H1 (cell line): ENCODE measurements at regions not wholly inside any gene's neighbourhood (a gene's known extent, or its start where the extent isn't known, plus 50 kb on each side); places are given as distances from the start of the nearest gene placed in this dataset.
"Not testable (repeated sequence)": the region's sequence is repeated elsewhere in the genome, so short reads cannot be mapped to it uniquely, and the experiment has no call there.

Experiments
- CTCF ChIA-PET: fragments of 300-600 bp; sonication (Branson Sonifier 250); formaldehyde crosslinking; loops from one replicate; lab custom pipeline; 2021; ENCODE audit not compliant: partially characterized antibody; lab: Charles Lee
- POLR2A ChIA-PET: fragments of 300-600 bp; sonication (Branson Sonifier 250); formaldehyde crosslinking; loops from one replicate; lab custom pipeline; 2021; ENCODE audit warnings: inconsistent platforms; ENCODE audit not compliant: partially characterized antibody; lab: Charles Lee
- DNase-seq, 2 experiments: peaks; one replicate each; pipeline versions ENCODE4 v3.0.0 to v3.0.0-alpha.2; 2010 to 2022; ENCODE audit warnings: low spot score in 2 of 2, low read depth in 1 of 2, mixed read lengths in 1 of 2
- FAIRE-seq: peaks from 2 replicates; lab custom pipeline; 2011; peaks lifted over from hg19 to GRCh38; lab: Jason Lieb, UNC
- H2AFZ ChIP-seq: 2 replicates; pipeline ENCODE4 v1.8.1; 2012; ENCODE audit warnings: low read length, inconsistent platforms
- H2AK5ac ChIP-seq: 2 replicates; pipeline ENCODE4 v1.6.1; 2013; ENCODE audit warnings: low read depth, low read length
- H2BK120ac ChIP-seq: replicated peaks from 2 replicates; pipeline ENCODE3; 2013; ENCODE audit warnings: low read depth, low read length, inconsistent platforms
- H2BK12ac ChIP-seq: 2 replicates; pipeline ENCODE4 v1.6.1; 2013; ENCODE audit warnings: low read depth, low read length
- H2BK15ac ChIP-seq: 2 replicates; pipeline ENCODE4 v1.6.1; 2013; ENCODE audit warnings: low read length
- H2BK20ac ChIP-seq: 2 replicates; pipeline ENCODE4 v1.6.1; 2013; ENCODE audit warnings: low read length
- H2BK5ac ChIP-seq: 2 replicates; pipeline ENCODE4 v1.6.1; 2013; ENCODE audit warnings: low read depth, low read length
- H3K14ac ChIP-seq: 2 replicates; pipeline ENCODE4 v1.6.1; 2013; ENCODE audit warnings: inconsistent platforms; ENCODE audit not compliant: insufficient read length
- H3K18ac ChIP-seq: 2 replicates; pipeline ENCODE4 v1.6.1; 2013; ENCODE audit warnings: low read length; ENCODE audit errors: extremely low read depth
- H3K23ac ChIP-seq: 2 replicates; pipeline ENCODE4 v1.6.1; 2013; ENCODE audit warnings: inconsistent platforms; ENCODE audit not compliant: insufficient read length
- H3K23me2 ChIP-seq: 2 replicates; pipeline ENCODE4 v1.6.1; 2013; ENCODE audit warnings: low read depth, low read length
- H3K27ac ChIP-seq: 2 replicates; pipeline ENCODE4 v1.6.1; 2011; ENCODE audit warnings: low read depth, low read length, inconsistent platforms
- H3K27me3 ChIP-seq, 4 experiments: replicated peaks in 1 of 4; 1 replicate in 1 of 4; 2 replicates in 3 of 4; pipeline versions ENCODE4 v1.6.1 to v1.8.1; 2011 to 2013; ENCODE audit warnings: low read length in 3 of 4, mild to moderate bottlenecking in 3 of 4, inconsistent platforms in 2 of 4, mixed read lengths in 2 of 4, moderate library complexity in 1 of 4; ENCODE audit not compliant: control insufficient read depth in 3 of 4, insufficient read depth in 3 of 4; ENCODE audit errors: extremely low read depth in 1 of 4
- H3K36me3 ChIP-seq, 4 experiments: 2 replicates each; pipeline versions ENCODE4 v1.6.1 to v1.8.1; 2011 to 2013; ENCODE audit warnings: mild to moderate bottlenecking in 4 of 4, low read length in 3 of 4, moderate library complexity in 2 of 4, control low read depth in 1 of 4, inconsistent platforms in 1 of 4; ENCODE audit not compliant: insufficient read depth in 4 of 4, control insufficient read depth in 2 of 4
- H3K4ac ChIP-seq: replicated peaks from 2 replicates; pipeline ENCODE3; 2013; ENCODE audit warnings: low read length, low read depth, mixed read lengths, inconsistent platforms; ENCODE audit not compliant: insufficient read length
- H3K4me1 ChIP-seq, 4 experiments: replicated peaks in 1 of 4; 1 replicate in 1 of 4; 2 replicates in 3 of 4; pipeline versions ENCODE4 v1.6.1 to v1.8.1; 2011 to 2013; ENCODE audit warnings: low read length in 3 of 4, inconsistent platforms in 2 of 4, mixed read lengths in 1 of 4; ENCODE audit not compliant: insufficient read depth in 4 of 4, control insufficient read depth in 3 of 4
- H3K4me2 ChIP-seq, 2 experiments: 2 replicates each; pipeline versions ENCODE4 v1.6.1 to v1.8.1; 2011 to 2013; ENCODE audit warnings: low read depth in 2 of 2, low read length in 2 of 2, control low read depth in 1 of 2, inconsistent platforms in 1 of 2, mild to moderate bottlenecking in 1 of 2; ENCODE audit not compliant: insufficient read depth in 1 of 2
- H3K4me3 ChIP-seq, 4 experiments: fragments of 200-600, 300-600 bp in 1 of 4; sonication (generic), shearing (Covaris generic), sonication (Bioruptor Twin) in 1 of 4; 2 replicates each; pipeline versions ENCODE4 v1.5.1 to v1.8.1; 2011 to 2016; ENCODE audit warnings: low read length in 4 of 4, low read depth in 3 of 4, control low read depth in 2 of 4, inconsistent platforms in 2 of 4, mild to moderate bottlenecking in 2 of 4, mixed read lengths in 1 of 4, moderate library complexity in 1 of 4; ENCODE audit not compliant: insufficient read depth in 2 of 4; ENCODE audit errors: extremely low read depth in 1 of 4
- H3K56ac ChIP-seq: replicated peaks from 2 replicates; pipeline ENCODE3; 2013; ENCODE audit warnings: low read depth, mild to moderate bottlenecking, mixed read lengths, low read length, inconsistent platforms; ENCODE audit not compliant: insufficient read length
- H3K79me1 ChIP-seq: 2 replicates; pipeline ENCODE4 v1.6.1; 2013; ENCODE audit warnings: low read depth, low read length, control low read depth
- H3K79me2 ChIP-seq, 2 experiments: 2 replicates each; pipeline versions ENCODE4 v1.6.1 to v1.8.1; 2012 to 2013; ENCODE audit warnings: low read length in 2 of 2, mild to moderate bottlenecking in 2 of 2, inconsistent platforms in 1 of 2; ENCODE audit not compliant: insufficient read depth in 2 of 2, control insufficient read depth in 1 of 2
- H3K9ac ChIP-seq, 4 experiments: replicated peaks in 1 of 4; 1 replicate in 1 of 4; 2 replicates in 3 of 4; pipeline versions ENCODE4 v1.6.1 to v1.8.1; 2011 to 2013; ENCODE audit warnings: low read depth in 3 of 4, low read length in 3 of 4, control low read depth in 2 of 4, mild to moderate bottlenecking in 2 of 4, moderate library complexity in 2 of 4, inconsistent platforms in 1 of 4; ENCODE audit errors: extremely low read depth in 1 of 4
- H3K9me3 ChIP-seq, 2 experiments: 2 replicates each; pipeline versions ENCODE4 v1.6.1 to v1.8.1; 2012 to 2013; ENCODE audit warnings: mild to moderate bottlenecking in 2 of 2, moderate library complexity in 2 of 2, control low read depth in 1 of 2, inconsistent platforms in 1 of 2, low read depth in 1 of 2, low read length in 1 of 2, mixed read lengths in 1 of 2; ENCODE audit not compliant: insufficient read depth in 2 of 2
- H4K20me1 ChIP-seq, 2 experiments: replicated peaks in 1 of 2; 2 replicates each; pipeline versions ENCODE3 to v1.8.1; 2011 to 2013; ENCODE audit warnings: inconsistent platforms in 2 of 2, low read length in 2 of 2, mild to moderate bottlenecking in 1 of 2; ENCODE audit not compliant: insufficient read depth in 2 of 2, control insufficient read depth in 1 of 2
- H4K5ac ChIP-seq: 2 replicates; pipeline ENCODE4 v1.6.1; 2013; ENCODE audit warnings: low read length, low read depth, mixed read lengths, inconsistent platforms; ENCODE audit not compliant: insufficient read length
- H4K8ac ChIP-seq: 2 replicates; pipeline ENCODE4 v1.8.0; 2013; ENCODE audit warnings: mild to moderate bottlenecking, moderate library complexity, low read length, inconsistent platforms; ENCODE audit not compliant: insufficient read depth; ENCODE audit errors: extremely low read depth
- H4K91ac ChIP-seq: replicated peaks from 2 replicates; pipeline ENCODE3; 2013; ENCODE audit warnings: low read length, mixed read lengths, inconsistent platforms; ENCODE audit not compliant: insufficient read length
- WGBS, 2 experiments: shearing (Covaris generic) in 1 of 2; methylation state at CpG; one replicate each; pipeline versions ENCODE4 v1.1.6 to v1.1.7; 2013 to 2015; ENCODE audit warnings: low lambda C conversion rate in 2 of 2, mixed read lengths in 2 of 2, inconsistent platforms in 1 of 2, low coverage in 1 of 2, missing lambda C conversion rate in 1 of 2; ENCODE audit not compliant: insufficient replicate concordance in 2 of 2, insufficient coverage in 1 of 2, insufficient read length in 1 of 2; ENCODE audit errors: extremely low coverage in 1 of 2, missing lambda C conversion rate in 1 of 2; 5-methylcytosine and 5-hydroxymethylcytosine counted together

DNA sequence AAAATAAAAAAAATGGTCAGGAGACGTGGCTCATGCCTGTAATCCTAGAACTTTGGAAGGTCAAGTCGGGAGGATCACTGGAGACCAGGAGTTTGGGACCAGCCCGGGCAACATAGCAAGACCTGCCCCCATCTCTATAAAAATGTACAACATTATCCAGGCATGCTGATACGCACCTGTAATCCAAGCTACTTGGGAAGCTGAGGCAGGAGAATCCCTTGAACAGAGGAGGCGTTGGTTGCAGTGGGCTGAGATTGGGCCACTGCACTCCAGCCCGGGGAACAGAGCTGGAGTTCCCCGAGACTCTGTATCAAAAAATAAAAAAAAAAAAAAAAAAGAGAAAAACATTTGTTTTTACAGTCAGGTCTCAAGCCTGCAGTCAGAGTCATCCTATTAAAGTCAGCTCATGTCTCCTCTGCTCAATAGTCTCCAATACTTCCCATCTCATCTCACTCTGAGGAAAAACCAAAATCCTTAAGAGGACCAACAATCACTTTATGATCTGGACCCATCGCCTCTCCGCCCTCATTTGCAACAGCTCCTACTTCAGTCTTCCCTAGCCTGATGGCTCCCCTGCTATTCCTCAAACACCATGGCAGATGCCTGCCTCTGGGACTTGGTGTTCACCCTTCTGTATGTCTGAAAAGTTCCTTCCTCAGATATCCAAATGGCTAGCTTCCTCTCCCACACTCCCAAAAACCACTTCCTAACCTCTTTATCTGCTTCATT, 4796.6 kb upstream of the OR11H1 start:
- H3K9ac ChIP-seq, H2BK120ac ChIP-seq, H4K20me1 ChIP-seq, H3K27me3 ChIP-seq, H2AK5ac ChIP-seq, H3K79me1 ChIP-seq, H3K4me3 ChIP-seq, H3K23ac ChIP-seq, H3K27ac ChIP-seq, H3K4me1 ChIP-seq, H3K79me2 ChIP-seq, H3K4me2 ChIP-seq, H2BK15ac ChIP-seq, H3K18ac ChIP-seq, H4K91ac ChIP-seq, POLR2A ChIA-PET, H2BK20ac ChIP-seq, H2BK5ac ChIP-seq, FAIRE-seq, CTCF ChIA-PET, H4K5ac ChIP-seq, H3K56ac ChIP-seq, H2AFZ ChIP-seq, H3K36me3 ChIP-seq, H3K4ac ChIP-seq, H2BK12ac ChIP-seq, H4K8ac ChIP-seq, H3K14ac ChIP-seq, DNase-seq: not testable (repeated sequence)
- Histone ChIP-seq H3K23me2 (peaks cover 17% of the 10 kb centered on the region; the same call in 1 of the 2 replicates), H3K9me3 (peaks cover 58 to 78% of the 10 kb centered on the region in 2 experiments)
- 75% methylated on average over 9 of the region's 9 CpGs; no CpG with 5 or more reads in 1 of the 2 experiments for WGBS, 2 experiments

- H2BK5ac ChIP-seq, H3K4me1 ChIP-seq, H3K36me3 ChIP-seq, H3K79me2 ChIP-seq, H3K79me1 ChIP-seq, H2BK12ac ChIP-seq, H3K4me3 ChIP-seq, H3K4me2 ChIP-seq, CTCF ChIA-PET, H2AK5ac ChIP-seq, H3K23me2 ChIP-seq, H2BK15ac ChIP-seq, H4K8ac ChIP-seq, H3K56ac ChIP-seq, H3K18ac ChIP-seq, H4K20me1 ChIP-seq, H4K91ac ChIP-seq, H4K5ac ChIP-seq, H3K9ac ChIP-seq, H2BK20ac ChIP-seq, H3K27ac ChIP-seq, H2BK120ac ChIP-seq, FAIRE-seq, H3K23ac ChIP-seq, H3K4ac ChIP-seq, H3K27me3 ChIP-seq, POLR2A ChIA-PET, DNase-seq, H3K14ac ChIP-seq, H2AFZ ChIP-seq: not testable (repeated sequence)
- WGBS, 2 experiments: 80% methylated on average over 2 of the region's 2 CpGs; no CpG with 5 or more reads in 1 of the 2 experiments
- peaks cover 60 to 64% of the 10 kb centered on the region in 2 experiments for H3K9me3 ChIP-seq
Observed at GRCh38 chr22:10735075-10735474, 4792.9 kb upstream of the OR11H1 start.
